Trophoblast cell (in vitro differentiated cells and primary cell): ENCODE measurements at regions not wholly inside any gene's neighbourhood (a gene's known extent, or its start where the extent isn't known, plus 50 kb on each side); places are given as distances from the start of the nearest gene placed in this dataset.

Source experiments
- DNase-seq, 2 donors: peaks; one replicate each; pipeline ENCODE4 v3.0.0-alpha.2; 2016
- H2AFZ ChIP-seq: 2 replicates; pipeline ENCODE4 v1.6.1; 2013; ENCODE audit warnings: low read length, moderate library complexity, mild to moderate bottlenecking; ENCODE audit not compliant: insufficient read depth, poor library complexity
- H2AK5ac ChIP-seq: 2 replicates; pipeline ENCODE4 v1.6.1; 2013; ENCODE audit warnings: mild to moderate bottlenecking, low read length
- H2BK120ac ChIP-seq: 2 replicates; pipeline ENCODE4 v1.6.1; 2013; ENCODE audit warnings: low read length, mild to moderate bottlenecking, moderate library complexity; ENCODE audit not compliant: insufficient read depth, poor library complexity
- H2BK12ac ChIP-seq: 2 replicates; pipeline ENCODE4 v1.6.1; 2013; ENCODE audit warnings: mild to moderate bottlenecking, low read length, moderate library complexity
- H2BK5ac ChIP-seq: 2 replicates; pipeline ENCODE4 v1.6.1; 2013; ENCODE audit warnings: low read length, low read depth, moderate library complexity, mild to moderate bottlenecking; ENCODE audit not compliant: poor library complexity
- H3K14ac ChIP-seq: 2 replicates; pipeline ENCODE4 v1.6.1; 2013; ENCODE audit warnings: mild to moderate bottlenecking, low read length
- H3K18ac ChIP-seq: 2 replicates; pipeline ENCODE4 v1.6.1; 2013; ENCODE audit warnings: mild to moderate bottlenecking, low read length
- H3K23ac ChIP-seq: 2 replicates; pipeline ENCODE4 v1.6.1; 2013; ENCODE audit warnings: low read length
- H3K27ac ChIP-seq: 2 replicates; pipeline ENCODE4 v1.5.1; 2013; ENCODE audit warnings: low read depth, mild to moderate bottlenecking, inconsistent platforms, low read length, moderate library complexity
- H3K27me3 ChIP-seq: 2 replicates; pipeline ENCODE4 v1.6.1; 2013; ENCODE audit warnings: inconsistent platforms, mild to moderate bottlenecking, low read length, moderate library complexity; ENCODE audit not compliant: insufficient read depth
- H3K36me3 ChIP-seq, 2 experiments: 1 replicate in 1 of 2; 2 replicates in 1 of 2; pipeline ENCODE4 v1.6.1; 2013; ENCODE audit warnings: low read length in 2 of 2, mild to moderate bottlenecking in 2 of 2, moderate library complexity in 1 of 2; ENCODE audit not compliant: insufficient read depth in 2 of 2, control insufficient read depth in 1 of 2
- H3K4ac ChIP-seq: 2 replicates; pipeline ENCODE4 v1.6.1; 2013; ENCODE audit warnings: low read depth, mild to moderate bottlenecking, low read length, moderate library complexity
- H3K4me1 ChIP-seq, 2 experiments: 1 replicate in 1 of 2; 2 replicates in 1 of 2; pipeline ENCODE4 v1.6.1; 2013; ENCODE audit warnings: low read length in 2 of 2, mild to moderate bottlenecking in 2 of 2, moderate library complexity in 1 of 2; ENCODE audit not compliant: insufficient read depth in 2 of 2, control insufficient read depth in 1 of 2
- H3K4me2 ChIP-seq: 2 replicates; pipeline ENCODE4 v1.6.1; 2013; ENCODE audit warnings: inconsistent platforms, mild to moderate bottlenecking, low read length, moderate library complexity
- H3K4me3 ChIP-seq: 2 replicates; pipeline ENCODE4 v1.5.1; 2013; ENCODE audit warnings: mild to moderate bottlenecking, low read depth, low read length, inconsistent platforms
- H3K79me1 ChIP-seq: one replicate; pipeline ENCODE4 v1.6.1; 2013; ENCODE audit warnings: low read length
- H3K79me2 ChIP-seq: 2 replicates; pipeline ENCODE4 v1.6.1; 2013; ENCODE audit warnings: low read length, mild to moderate bottlenecking; ENCODE audit not compliant: control insufficient read depth, insufficient read depth, poor library complexity
- H3K9ac ChIP-seq: 2 replicates; pipeline ENCODE4 v1.6.1; 2013; ENCODE audit warnings: mild to moderate bottlenecking, low read length
- H3K9me3 ChIP-seq: 2 replicates; pipeline ENCODE4 v1.6.1; 2013; ENCODE audit warnings: low read depth, mild to moderate bottlenecking, control low read depth, inconsistent platforms, low read length; ENCODE audit not compliant: insufficient read depth
- H4K12ac ChIP-seq: 2 replicates; pipeline ENCODE4 v1.6.1; 2013; ENCODE audit warnings: low read depth, mild to moderate bottlenecking, low read length, moderate library complexity
- H4K8ac ChIP-seq: 2 replicates; pipeline ENCODE4 v1.6.1; 2013; ENCODE audit warnings: low read depth, mild to moderate bottlenecking, low read length, moderate library complexity
- H4K91ac ChIP-seq: one replicate; pipeline ENCODE4 v1.6.1; 2013; ENCODE audit warnings: low read depth, mild to moderate bottlenecking, low read length, moderate library complexity
- WGBS: extraction: QIAGEN DNeasy Blood & Tissue Kit; methylation state at CpG from one replicate; pipeline ENCODE4 v1.1.7; 2013; ENCODE audit warnings: missing lambda C conversion rate; ENCODE audit not compliant: insufficient read length, insufficient coverage; ENCODE audit errors: extremely low coverage; 5-methylcytosine and 5-hydroxymethylcytosine counted together

- H3K9ac ChIP-seq = no peak overlapping the region
- H3K18ac ChIP-seq = no peak overlapping the region
- WGBS = no CpG with 5 or more reads among the region's 2 CpGs
- no peak overlapping the region for H3K4me2 ChIP-seq
- H3K27me3 ChIP-seq = no peaks in the 10 kb centered on the region
- no peaks in the 10 kb centered on the region for H3K79me1 ChIP-seq
- no peak overlapping the region for H4K91ac ChIP-seq
- DNase-seq = no peak
- no peak overlapping the region for H3K4me3 ChIP-seq
- H3K79me2 ChIP-seq = no peaks in the 10 kb centered on the region
- H4K12ac ChIP-seq = no peak overlapping the region
- no peak overlapping the region for H3K14ac ChIP-seq
- H3K9me3 ChIP-seq = no peaks in the 10 kb centered on the region
- no peak overlapping the region for H4K8ac ChIP-seq
- no peak overlapping the region for H2AFZ ChIP-seq
- no peak overlapping the region for H2BK120ac ChIP-seq
- no peaks in the 10 kb centered on the region for H3K36me3 ChIP-seq
- H3K4ac ChIP-seq = no peak overlapping the region
- no peak overlapping the region for H3K23ac ChIP-seq
- H3K27ac ChIP-seq = no peak overlapping the region
- no peaks in the 10 kb centered on the region for H3K4me1 ChIP-seq
- H2BK12ac ChIP-seq = no peak overlapping the region
- H2AK5ac ChIP-seq = no peak overlapping the region
- H2BK5ac ChIP-seq = no peak overlapping the region
Measured at GRCh38 chr7:153930696-153931095, 121.5 kb upstream of the DPP6 start.

GRCh38 chr7:153934048-153934447 is 118.2 kb upstream of the DPP6 start:
- Histone ChIP-seq H3K79me1 (no peaks in the 10 kb centered on the region), H2AK5ac (no peak overlapping the region), H3K14ac (no peak overlapping the region), H4K91ac (no peak overlapping the region), H3K18ac (no peak overlapping the region), H3K9ac (no peak overlapping the region), H3K27me3 (no peaks in the 10 kb centered on the region), H3K4me3 (no peak overlapping the region), H3K23ac (no peak overlapping the region), H3K4me2 (no peak overlapping the region), H3K4me1 (no peaks in the 10 kb centered on the region), H3K9me3 (no peaks in the 10 kb centered on the region), H3K36me3 (no peaks in the 10 kb centered on the region), H4K8ac (no peak overlapping the region), H2AFZ (no peak overlapping the region), H2BK5ac (no peak overlapping the region), H2BK120ac (no peak overlapping the region), H2BK12ac (no peak overlapping the region), H4K12ac (no peak overlapping the region), H3K27ac (no peak overlapping the region), H3K4ac (no peak overlapping the region), H3K79me2 (no peaks in the 10 kb centered on the region)
- WGBS = no CpG with 5 or more reads among the region's 5 CpGs
- DNase-seq = no peak

- H2AFZ ChIP-seq = no peak overlapping the region
- H3K14ac ChIP-seq = no peak overlapping the region
- H3K4me3 ChIP-seq = no peak overlapping the region
- no peak overlapping the region for H3K23ac ChIP-seq
- H3K79me1 ChIP-seq = no peaks in the 10 kb centered on the region
- no peak for DNase-seq
- H4K91ac ChIP-seq = no peak overlapping the region
- H3K4ac ChIP-seq = no peak overlapping the region
- no peak overlapping the region for H2BK12ac ChIP-seq
- H2BK120ac ChIP-seq = no peak overlapping the region
- no CpG with 5 or more reads among the region's 10 CpGs for WGBS
- H3K27ac ChIP-seq = no peak overlapping the region
- no peaks in the 10 kb centered on the region for H3K9me3 ChIP-seq
- H2AK5ac ChIP-seq = no peak overlapping the region
- no peak overlapping the region for H3K9ac ChIP-seq
- no peak overlapping the region for H3K18ac ChIP-seq
- H3K4me2 ChIP-seq = no peak overlapping the region
- H4K8ac ChIP-seq = no peak overlapping the region
- no peak overlapping the region for H4K12ac ChIP-seq
- no peaks in the 10 kb centered on the region for H3K27me3 ChIP-seq
- H3K4me1 ChIP-seq = no peaks in the 10 kb centered on the region
- H3K36me3 ChIP-seq = no peaks in the 10 kb centered on the region
- H2BK5ac ChIP-seq = no peak overlapping the region
- no peaks in the 10 kb centered on the region for H3K79me2 ChIP-seq
Measured at GRCh38 chr7:153934629-153935028, 117.6 kb upstream of the DPP6 start.

GRCh38 chr7:153935095-153935494 is 117.1 kb upstream of the DPP6 start:
- Histone ChIP-seq H3K4me1 (no peaks in the 10 kb centered on the region), H4K91ac (no peak overlapping the region), H4K8ac (no peak overlapping the region), H3K36me3 (no peaks in the 10 kb centered on the region), H3K79me2 (no peaks in the 10 kb centered on the region), H3K4ac (no peak overlapping the region), H2BK12ac (no peak overlapping the region), H3K27me3 (no peaks in the 10 kb centered on the region), H3K9ac (no peak overlapping the region), H3K79me1 (no peaks in the 10 kb centered on the region), H2BK120ac (no peak overlapping the region), H2BK5ac (no peak overlapping the region), H3K18ac (no peak overlapping the region), H3K4me3 (no peak overlapping the region), H3K27ac (no peak overlapping the region), H2AK5ac (no peak overlapping the region), H4K12ac (no peak overlapping the region), H3K4me2 (no peak overlapping the region), H3K14ac (no peak overlapping the region), H3K23ac (no peak overlapping the region), H3K9me3 (no peaks in the 10 kb centered on the region), H2AFZ (no peak overlapping the region)
- WGBS = no CpG with 5 or more reads among the region's 13 CpGs
- no peak for DNase-seq
